ENCODE measurements at regions not wholly inside any gene's neighbourhood (a gene's known extent, or its start where the extent isn't known, plus 50 kb on each side); places are given as distances from the start of the nearest gene placed in this dataset.

DNA sequence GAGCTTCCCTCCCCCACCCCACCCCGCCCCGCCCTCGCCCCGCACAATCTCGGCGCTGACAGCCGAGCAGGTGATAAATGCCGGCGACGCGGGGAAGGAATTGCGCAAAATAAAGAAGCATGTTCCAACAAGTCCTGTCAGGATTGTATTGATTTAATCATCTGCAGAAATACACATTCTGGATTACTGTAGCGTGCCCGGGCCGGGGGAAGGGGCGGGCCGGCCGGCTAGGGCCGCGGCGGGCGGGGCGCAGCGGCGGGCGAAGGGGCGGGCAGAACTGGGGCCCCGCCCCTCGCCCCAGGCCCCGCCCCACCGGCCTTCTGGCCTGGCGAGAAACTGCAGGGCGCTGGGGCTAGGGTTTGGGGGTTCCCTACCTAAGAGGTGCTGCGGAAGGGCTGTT, 88.9 kb upstream of the PAX2 start:
- H3K36me3 ChIP-seq: no peaks in the 10 kb centered on the region
- H3K27me3 ChIP-seq (ENCODE audit: insufficient read depth, low read depth, severe bottlenecking): peaks cover 85% of the 10 kb centered on the region
- no peak for DNase-seq
- no peak overlapping the region for H3K27ac ChIP-seq
- H3K9me3 ChIP-seq (ENCODE audit: severe bottlenecking): peaks cover 8% of the 10 kb centered on the region
- TF ChIP-seq, protein P1, sequence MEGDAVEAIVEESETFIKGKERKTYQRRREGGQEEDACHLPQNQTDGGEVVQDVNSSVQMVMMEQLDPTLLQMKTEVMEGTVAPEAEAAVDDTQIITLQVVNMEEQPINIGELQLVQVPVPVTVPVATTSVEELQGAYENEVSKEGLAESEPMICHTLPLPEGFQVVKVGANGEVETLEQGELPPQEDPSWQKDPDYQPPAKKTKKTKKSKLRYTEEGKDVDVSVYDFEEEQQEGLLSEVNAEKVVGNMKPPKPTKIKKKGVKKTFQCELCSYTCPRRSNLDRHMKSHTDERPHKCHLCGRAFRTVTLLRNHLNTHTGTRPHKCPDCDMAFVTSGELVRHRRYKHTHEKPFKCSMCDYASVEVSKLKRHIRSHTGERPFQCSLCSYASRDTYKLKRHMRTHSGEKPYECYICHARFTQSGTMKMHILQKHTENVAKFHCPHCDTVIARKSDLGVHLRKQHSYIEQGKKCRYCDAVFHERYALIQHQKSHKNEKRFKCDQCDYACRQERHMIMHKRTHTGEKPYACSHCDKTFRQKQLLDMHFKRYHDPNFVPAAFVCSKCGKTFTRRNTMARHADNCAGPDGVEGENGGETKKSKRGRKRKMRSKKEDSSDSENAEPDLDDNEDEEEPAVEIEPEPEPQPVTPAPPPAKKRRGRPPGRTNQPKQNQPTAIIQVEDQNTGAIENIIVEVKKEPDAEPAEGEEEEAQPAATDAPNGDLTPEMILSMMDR (IDR thresholded peaks at IDR 0.05; ENCODE audit: low read depth, low read length): no peak
- no peak overlapping the region; the same call in 1 of the 2 replicates for H3K4me3 ChIP-seq (ENCODE audit: low read depth, low read length)

GRCh38 chr10:100658269-100658668, 87.1 kb upstream of the PAX2 start:
- DNase-seq: no peak
- Histone ChIP-seq H3K27ac (no peak overlapping the region), H3K36me3 (no peaks in the 10 kb centered on the region), H3K4me3 (ENCODE audit: low read depth, low read length) (no peak overlapping the region), H3K9me3 (ENCODE audit: severe bottlenecking) (peaks cover 6% of the 10 kb centered on the region), H3K27me3 (ENCODE audit: insufficient read depth, low read depth, severe bottlenecking) (peaks cover 89% of the 10 kb centered on the region)
- TF ChIP-seq, protein P1 (IDR thresholded peaks at IDR 0.05; ENCODE audit: low read depth, low read length): no peak

DNA sequence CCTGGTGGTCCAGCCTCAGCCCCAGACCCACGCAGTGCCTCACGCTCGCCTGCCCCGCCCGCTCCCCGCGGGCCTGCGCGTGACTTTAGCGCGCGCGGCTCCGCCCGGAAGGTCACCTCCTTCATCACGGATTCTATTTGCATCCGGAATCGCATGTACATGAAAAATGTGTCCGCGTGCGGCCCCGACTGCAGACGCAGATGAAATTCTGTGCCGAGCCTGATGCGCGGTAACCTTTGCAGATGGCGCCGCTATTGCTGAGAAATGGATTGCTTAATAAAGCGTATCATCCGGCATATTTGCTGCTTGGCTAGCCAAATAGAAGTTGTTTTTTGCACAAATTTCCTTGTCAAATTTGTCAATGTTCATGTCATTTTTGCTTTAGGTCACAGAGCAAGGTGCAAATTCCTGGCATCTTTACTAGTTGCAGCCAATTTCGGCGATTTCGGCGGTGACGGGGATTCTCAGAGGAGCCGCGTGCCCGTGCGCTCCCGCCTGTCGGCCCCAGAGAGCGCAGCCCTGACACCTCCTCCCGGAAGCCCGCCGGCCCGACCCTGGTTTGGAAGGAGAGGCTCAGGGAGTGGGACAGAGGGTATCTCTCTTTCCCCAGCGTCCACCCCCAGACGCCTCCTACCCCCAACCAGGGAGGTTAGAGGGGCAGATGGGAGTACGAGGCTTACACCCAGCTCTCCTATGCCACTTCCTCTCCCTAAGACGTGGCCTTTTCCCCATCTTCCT, 85.9 kb upstream of the PAX2 start:
- Histone ChIP-seq H3K4me3 (ENCODE audit: low read depth, low read length) (no peak overlapping the region), H3K27ac (no peak overlapping the region), H3K36me3 (no peaks in the 10 kb centered on the region), H3K27me3 (ENCODE audit: insufficient read depth, low read depth, severe bottlenecking) (peaks cover 89% of the 10 kb centered on the region), H3K9me3 (ENCODE audit: severe bottlenecking) (peaks cover 6% of the 10 kb centered on the region)
- no peak for DNase-seq
- TF ChIP-seq, protein P1 (IDR thresholded peaks at IDR 0.05; ENCODE audit: low read depth, low read length): no peak

- DNase-seq: no peak
- H3K27me3 ChIP-seq (ENCODE audit: insufficient read depth, low read depth, severe bottlenecking): peaks cover 87% of the 10 kb centered on the region
- TF ChIP-seq, protein P1 (IDR thresholded peaks at IDR 0.05; ENCODE audit: low read depth, low read length): no peak
Observed at GRCh38 chr10:100660365-100660764, 85.0 kb upstream of the PAX2 start.

GRCh38 chr10:100660945-100661344, 84.4 kb upstream of the PAX2 start:
- peaks cover 6% of the 10 kb centered on the region for H3K9me3 ChIP-seq (ENCODE audit: severe bottlenecking)
- no peak overlapping the region for H3K27ac ChIP-seq
- H3K4me3 ChIP-seq (ENCODE audit: low read depth, low read length): no peak overlapping the region
- no peaks in the 10 kb centered on the region for H3K36me3 ChIP-seq
- TF ChIP-seq, protein P1 (IDR thresholded peaks at IDR 0.05; ENCODE audit: low read depth, low read length): no peak
- DNase-seq: no peak
- H3K27me3 ChIP-seq (ENCODE audit: insufficient read depth, low read depth, severe bottlenecking): peaks cover 86% of the 10 kb centered on the region

More at GRCh38 chr10:100660365-100660764, 85.0 kb upstream of the PAX2 start:
- H3K27ac ChIP-seq: no peak overlapping the region
- H3K9me3 ChIP-seq (ENCODE audit: severe bottlenecking): peaks cover 6% of the 10 kb centered on the region
- H3K36me3 ChIP-seq: no peaks in the 10 kb centered on the region
- no peak overlapping the region for H3K4me3 ChIP-seq (ENCODE audit: low read depth, low read length)

DNA sequence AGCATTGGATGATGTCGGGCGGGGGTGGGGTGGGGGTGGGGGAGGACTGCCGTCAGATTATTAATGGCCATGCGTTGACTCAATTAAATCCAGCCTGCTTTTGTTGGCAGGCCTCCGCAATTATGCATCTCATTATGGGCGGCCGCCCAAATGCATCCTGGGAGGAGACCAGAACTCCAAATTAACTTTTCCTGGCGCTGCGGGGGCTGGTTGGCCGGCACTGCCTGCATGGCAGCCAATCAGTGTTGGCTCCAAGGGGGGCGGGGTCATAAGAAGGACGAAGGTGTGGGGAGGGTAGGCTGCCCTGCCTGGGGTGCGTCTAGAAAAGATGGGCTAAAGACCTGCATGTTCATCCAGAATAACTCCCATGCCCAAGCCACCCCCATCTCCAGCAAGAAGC, 83.9 kb upstream of the PAX2 start:
- no peak for DNase-seq
- peaks cover 6% of the 10 kb centered on the region for H3K9me3 ChIP-seq (ENCODE audit: severe bottlenecking)
- no peak overlapping the region for H3K4me3 ChIP-seq (ENCODE audit: low read depth, low read length)
- TF ChIP-seq, protein P1 (IDR thresholded peaks at IDR 0.05; ENCODE audit: low read depth, low read length): no peak
- no peak overlapping the region for H3K27ac ChIP-seq
- H3K36me3 ChIP-seq: no peaks in the 10 kb centered on the region
- peaks cover 89% of the 10 kb centered on the region for H3K27me3 ChIP-seq (ENCODE audit: insufficient read depth, low read depth, severe bottlenecking)

Measured in WERI-Rb-1 (cell line).